H9 (cell line): ENCODE measurements at regions not wholly inside any gene's neighbourhood (a gene's known extent, or its start where the extent isn't known, plus 50 kb on each side); places are given as distances from the start of the nearest gene placed in this dataset.

Experiments used
- DNase-seq: peaks from one replicate; pipeline ENCODE4 v3.0.0-alpha.2; 2017
- H2AFZ ChIP-seq: one replicate; pipeline ENCODE4 v1.6.1; 2013; ENCODE audit warnings: mild to moderate bottlenecking, low read length, control low read depth, moderate library complexity
- H2AK5ac ChIP-seq: 2 replicates; pipeline ENCODE4 v1.6.1; 2013; ENCODE audit warnings: low read length, control low read depth, mixed read lengths; ENCODE audit not compliant: insufficient read length
- H2BK120ac ChIP-seq: one replicate; pipeline ENCODE4 v1.6.1; 2013; ENCODE audit warnings: low read depth, mild to moderate bottlenecking, low read length, control low read depth, inconsistent platforms; ENCODE audit not compliant: poor library complexity, severe bottlenecking
- H2BK12ac ChIP-seq: 2 replicates; pipeline ENCODE4 v1.6.1; 2013; ENCODE audit warnings: low read length, control low read depth, mixed read lengths, low read depth; ENCODE audit not compliant: insufficient read length
- H2BK15ac ChIP-seq: 2 replicates; pipeline ENCODE4 v1.6.1; 2013; ENCODE audit warnings: low read depth, low read length, control low read depth
- H2BK20ac ChIP-seq: one replicate; pipeline ENCODE4 v1.6.1; 2013; ENCODE audit warnings: low read depth, mild to moderate bottlenecking, low read length, control low read depth, inconsistent platforms; ENCODE audit not compliant: poor library complexity, severe bottlenecking
- H2BK5ac ChIP-seq: 2 replicates; pipeline ENCODE4 v1.6.1; 2013; ENCODE audit warnings: low read length, control low read depth, mixed read lengths; ENCODE audit not compliant: insufficient read length
- H3K14ac ChIP-seq: 2 replicates; pipeline ENCODE4 v1.6.1; 2013; ENCODE audit warnings: low read length, control low read depth; ENCODE audit not compliant: insufficient read depth
- H3K18ac ChIP-seq: 2 replicates; pipeline ENCODE4 v1.6.1; 2013; ENCODE audit warnings: low read depth, mild to moderate bottlenecking, mixed read lengths, low read length, control low read depth; ENCODE audit not compliant: insufficient read length
- H3K23ac ChIP-seq: 2 replicates; pipeline ENCODE4 v1.6.1; 2013; ENCODE audit warnings: low read length, control low read depth, mixed read lengths, low read depth; ENCODE audit not compliant: insufficient read length
- H3K23me2 ChIP-seq: 2 replicates; pipeline ENCODE4 v1.6.1; 2013; ENCODE audit warnings: low read depth, mild to moderate bottlenecking, mixed read lengths, low read length, control low read depth; ENCODE audit not compliant: insufficient read length, poor library complexity, severe bottlenecking
- H3K27ac ChIP-seq: 2 replicates; pipeline ENCODE4 v1.5.1; 2013; ENCODE audit warnings: low read length, control low read depth, mixed read lengths, low read depth; ENCODE audit not compliant: insufficient read length
- H3K27me3 ChIP-seq: 2 replicates; pipeline ENCODE4 v1.6.1; 2013; ENCODE audit warnings: low read length, control low read depth, inconsistent platforms; ENCODE audit not compliant: insufficient read depth
- H3K4ac ChIP-seq: 2 replicates; pipeline ENCODE4 v1.6.1; 2013; ENCODE audit warnings: low read depth, mild to moderate bottlenecking, control low read depth, inconsistent platforms, low read length, moderate library complexity
- H3K4me1 ChIP-seq: 2 replicates; pipeline ENCODE4 v1.6.1; 2013; ENCODE audit warnings: low read length, control low read depth, inconsistent platforms; ENCODE audit not compliant: insufficient read depth
- H3K4me2 ChIP-seq: 2 replicates; pipeline ENCODE4 v1.6.1; 2013; ENCODE audit warnings: low read length, control low read depth, mixed read lengths; ENCODE audit not compliant: insufficient read length, insufficient read depth
- H3K56ac ChIP-seq: 2 replicates; pipeline ENCODE4 v1.6.1; 2013; ENCODE audit warnings: low read depth, mild to moderate bottlenecking, mixed read lengths, low read length, control low read depth; ENCODE audit not compliant: insufficient read length
- H3K79me1 ChIP-seq: 2 replicates; pipeline ENCODE4 v1.6.1; 2013; ENCODE audit warnings: low read depth, mild to moderate bottlenecking, moderate library complexity, low read length, control low read depth, inconsistent platforms; ENCODE audit not compliant: insufficient read depth, poor library complexity, severe bottlenecking
- H3K79me2 ChIP-seq: 2 replicates; pipeline ENCODE4 v1.6.1; 2013; ENCODE audit warnings: low read length, control low read depth, inconsistent platforms; ENCODE audit not compliant: insufficient read depth
- H3K9ac ChIP-seq: 2 replicates; pipeline ENCODE4 v1.6.1; 2013; ENCODE audit warnings: low read length, control low read depth, mixed read lengths; ENCODE audit not compliant: insufficient read length; ENCODE audit errors: extremely low read depth
- H3K9me3 ChIP-seq: one replicate; pipeline ENCODE4 v1.6.1; 2013; ENCODE audit warnings: low read depth, low read length, inconsistent platforms; ENCODE audit not compliant: control insufficient read depth
- H3T11ph ChIP-seq: one replicate; pipeline ENCODE4 v1.6.1; 2013; ENCODE audit warnings: mild to moderate bottlenecking, low read length, control low read depth, inconsistent platforms
- H4K20me1 ChIP-seq: one replicate; pipeline ENCODE4 v1.6.1; 2013; ENCODE audit not compliant: control insufficient read depth, insufficient read length, insufficient read depth
- H4K5ac ChIP-seq: 2 replicates; pipeline ENCODE4 v1.6.1; 2013; ENCODE audit warnings: low read depth, mild to moderate bottlenecking, mixed read lengths, low read length, control low read depth; ENCODE audit not compliant: insufficient read length
- H4K8ac ChIP-seq: replicated peaks from 2 replicates; pipeline ENCODE4 v1.6.1; 2013; ENCODE audit warnings: low read length, control low read depth, mixed read lengths, low read depth; ENCODE audit not compliant: insufficient read length
- H4K91ac ChIP-seq: 2 replicates; pipeline ENCODE4 v1.6.1; 2013; ENCODE audit warnings: low read depth, mild to moderate bottlenecking, moderate library complexity, mixed read lengths, low read length, control low read depth; ENCODE audit not compliant: insufficient read length
- H3K27ac Mint-ChIP-seq, 3 experiments: 2 replicates in 2 of 3; 3 replicates in 1 of 3; pipeline ENCODE4 v1.8.0; 2020 to 2021; ENCODE audit warnings: mixed read lengths in 3 of 3, mild to moderate bottlenecking in 1 of 3, moderate library complexity in 1 of 3
- H3K27me3 Mint-ChIP-seq: 2 replicates; pipeline ENCODE4 v1.8.0; 2021; ENCODE audit warnings: low read depth, mild to moderate bottlenecking, moderate library complexity, mixed read lengths
- H3K36me3 Mint-ChIP-seq, 3 experiments: 2 replicates in 2 of 3; 3 replicates in 1 of 3; pipeline ENCODE4 v1.8.0; 2020 to 2021; ENCODE audit warnings: low read depth in 3 of 3, mixed read lengths in 3 of 3; ENCODE audit not compliant: insufficient read depth in 1 of 3
- H3K4me1 Mint-ChIP-seq, 2 experiments: 2 replicates each; pipeline ENCODE4 v1.8.0; 2020; ENCODE audit warnings: mixed read lengths in 2 of 2
- H3K4me3 Mint-ChIP-seq, 2 experiments: 2 replicates in 1 of 2; 3 replicates in 1 of 2; pipeline ENCODE4 v1.8.0; 2020 to 2021; ENCODE audit warnings: mild to moderate bottlenecking in 2 of 2, mixed read lengths in 2 of 2, moderate library complexity in 1 of 2
- H3K9me3 Mint-ChIP-seq, 2 experiments: 2 replicates in 1 of 2; 3 replicates in 1 of 2; pipeline ENCODE4 v1.8.0; 2020; ENCODE audit warnings: mild to moderate bottlenecking in 2 of 2, mixed read lengths in 2 of 2, moderate library complexity in 1 of 2
- CTCF ChIP-seq: fragments of 200-600 bp; sonication (generic); conservative IDR thresholded peaks from 3 replicates; pipeline ENCODE4 v1.8.0; 2021; ENCODE audit warnings: antibody characterized with exemption, mild to moderate bottlenecking
- WGBS: extraction: QIAGEN DNeasy Blood & Tissue Kit; methylation state at CpG from one replicate; pipeline ENCODE4 v1.1.7; 2013; ENCODE audit warnings: missing lambda C conversion rate, low lambda C conversion rate, mixed read lengths; ENCODE audit not compliant: insufficient read length; ENCODE audit errors: extremely low coverage; 5-methylcytosine and 5-hydroxymethylcytosine counted together

GRCh38 chr7:91634485-91635177, 245.9 kb downstream of the MTERF1 start:
- no peaks in the 10 kb centered on the region for H4K20me1 ChIP-seq
- Mint-ChIP-seq H3K4me1 (no peaks in the 10 kb centered on the region), H3K27ac (no peak overlapping the region; a peak in 1 of 7 replicates), H3K36me3 (no peaks in the 10 kb centered on the region), H3K9me3 (no peaks in the 10 kb centered on the region), H3K27me3 (no peaks in the 10 kb centered on the region), H3K4me3 (no peak overlapping the region)
- H3K56ac ChIP-seq = no peak overlapping the region
- no peaks in the 10 kb centered on the region for H3K9me3 ChIP-seq
- no peak overlapping the region for H4K5ac ChIP-seq
- H3T11ph ChIP-seq = no peak overlapping the region
- no peak overlapping the region for H2BK120ac ChIP-seq
- TF ChIP-seq CTCF = no peak
- no peak overlapping the region for H3K14ac ChIP-seq
- H4K8ac ChIP-seq = no peak overlapping the region
- WGBS = no CpG with 5 or more reads among the region's 3 CpGs
- H3K79me2 ChIP-seq = no peaks in the 10 kb centered on the region
- H3K23ac ChIP-seq = no peak overlapping the region
- no peak overlapping the region for H2AFZ ChIP-seq
- H2BK20ac ChIP-seq = no peak overlapping the region
- no peak overlapping the region for H2BK5ac ChIP-seq
- no peak overlapping the region for H4K91ac ChIP-seq
- no peaks in the 10 kb centered on the region for H3K4me1 ChIP-seq
- DNase-seq = no peak
- H3K18ac ChIP-seq = no peak overlapping the region
- H3K27me3 ChIP-seq = no peaks in the 10 kb centered on the region
- no peaks in the 10 kb centered on the region for H3K79me1 ChIP-seq
- no peak overlapping the region for H3K27ac ChIP-seq
- H3K9ac ChIP-seq = no peak overlapping the region
- H2BK12ac ChIP-seq = no peak overlapping the region
- H2AK5ac ChIP-seq = no peak overlapping the region
- H2BK15ac ChIP-seq = no peak overlapping the region
- no peak overlapping the region for H3K4ac ChIP-seq
- no peak overlapping the region for H3K4me2 ChIP-seq
- H3K23me2 ChIP-seq = no peaks in the 10 kb centered on the region
